GM12891 (cell line): ENCODE measurements at regions not wholly inside any gene's neighbourhood (a gene's known extent, or its start where the extent isn't known, plus 50 kb on each side); places are given as distances from the start of the nearest gene placed in this dataset.
"Not testable (repeated sequence)": the region's sequence is repeated elsewhere in the genome, so short reads cannot be mapped to it uniquely, and the experiment has no call there.

Experiments
- DNase-seq: peaks from one replicate; pipeline ENCODE4 v3.0.0; 2011; ENCODE audit warnings: low spot score; ENCODE audit not compliant: insufficient read length
- FAIRE-seq: peaks from 2 replicates; lab custom pipeline; 2011; peaks lifted over from hg19 to GRCh38; lab: Jason Lieb, UNC
- PAX5 ChIP-seq: IDR thresholded peaks from 2 replicates; pipeline ENCODE4 v1.6.1; 2011; ENCODE audit warnings: low read length, moderate library complexity, mild to moderate bottlenecking; ENCODE audit not compliant: insufficient read depth, severe bottlenecking
- POLR2A ChIP-seq: IDR thresholded peaks from 2 replicates; pipeline ENCODE4 v1.6.1; 2011; ENCODE audit warnings: low read depth, low read length, control low read depth
- POLR2AphosphoS5 ChIP-seq: IDR thresholded peaks from 2 replicates; pipeline ENCODE4 v1.6.1; 2011; ENCODE audit warnings: low read depth, low read length, control low read depth
- POU2F2 ChIP-seq: IDR thresholded peaks from 2 replicates; pipeline ENCODE4 v1.6.1; 2011; ENCODE audit warnings: low read depth, mild to moderate bottlenecking, control low read depth, low read length, moderate library complexity
- SPI1 ChIP-seq: IDR thresholded peaks from 2 replicates; pipeline ENCODE4 v1.6.1; 2011; ENCODE audit warnings: low read depth, low read length, control low read depth
- TAF1 ChIP-seq: IDR thresholded peaks from 2 replicates; pipeline ENCODE4 v1.6.1; 2011; ENCODE audit warnings: low read depth, low read length, control low read depth

GRCh38 chr13:79612604-79613003, 131.6 kb downstream of the NDFIP2 start:
- DNase-seq: no peak
- TF ChIP-seq POLR2AphosphoS5: no peak
- TF ChIP-seq PAX5: no peak
- no peak for TF ChIP-seq POU2F2
- TF ChIP-seq POLR2A: no peak
- no peak for TF ChIP-seq TAF1
- TF ChIP-seq SPI1: no peak
- FAIRE-seq: no peak

DNA sequence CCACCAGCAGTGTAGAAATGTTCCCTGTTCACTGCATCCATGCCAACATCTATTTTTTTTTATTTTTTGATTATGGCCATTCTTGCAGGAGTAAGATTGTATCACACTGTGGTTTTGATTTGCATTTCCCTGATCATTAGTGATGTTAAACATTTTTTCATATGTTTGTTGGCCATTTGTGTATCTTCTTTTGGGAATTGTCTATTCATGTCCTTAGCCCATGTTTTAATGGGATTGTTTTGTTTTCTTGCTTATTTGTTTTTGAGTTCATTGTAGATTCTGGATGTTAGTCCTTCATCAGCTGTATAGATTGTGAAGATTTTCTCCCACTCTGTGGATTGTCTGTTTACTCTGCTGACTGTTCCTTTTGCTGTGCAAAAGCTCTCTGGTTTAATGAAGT, 126.9 kb downstream of the NDFIP2 start:
- FAIRE-seq, DNase-seq: not testable (repeated sequence)
